NCI-H82 treated with DMSO at 0.1 percent for 48 hours (cell line): ENCODE measurements at regions not wholly inside any gene's neighbourhood (a gene's known extent, or its start where the extent isn't known, plus 50 kb on each side); places are given as distances from the start of the nearest gene placed in this dataset.
A peak's percentile ranks its signal among the peaks of the same experiment; 100 is the strongest.

Experiments used
- DNase-seq: peaks from one replicate; lab custom pipeline; 2025; ENCODE audit not compliant: unreplicated experiment; lab: John Stamatoyannopoulos, UW

- DNase-seq: peak; percentile 4
Observed at GRCh38 chr10:52644373-52645186, 128.0 kb downstream of the MBL2 start.

- DNase-seq: no peak
Observed at GRCh38 chr10:52645187-52645758, 127.3 kb downstream of the MBL2 start.

DNA sequence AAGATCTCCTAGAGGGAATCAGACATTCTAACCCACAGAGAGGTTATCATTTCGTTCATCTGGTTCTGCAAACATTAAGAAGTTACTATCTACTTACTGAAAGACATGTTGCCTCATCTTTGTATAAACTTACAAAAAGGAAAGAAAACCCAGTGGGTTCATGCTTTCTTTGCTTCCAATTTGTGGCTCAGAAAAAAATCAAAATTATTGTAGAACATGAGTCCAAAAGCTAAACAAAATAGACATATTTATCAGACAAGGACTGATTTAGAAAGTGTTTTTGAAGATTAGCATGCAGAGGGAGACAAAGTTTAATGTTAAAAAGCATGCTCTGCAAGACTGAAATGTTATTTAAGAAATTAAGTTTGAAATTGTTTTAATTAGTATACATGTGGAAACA lies 123.1 kb downstream of the MBL2 start:
- DNase-seq: no peak

DNA sequence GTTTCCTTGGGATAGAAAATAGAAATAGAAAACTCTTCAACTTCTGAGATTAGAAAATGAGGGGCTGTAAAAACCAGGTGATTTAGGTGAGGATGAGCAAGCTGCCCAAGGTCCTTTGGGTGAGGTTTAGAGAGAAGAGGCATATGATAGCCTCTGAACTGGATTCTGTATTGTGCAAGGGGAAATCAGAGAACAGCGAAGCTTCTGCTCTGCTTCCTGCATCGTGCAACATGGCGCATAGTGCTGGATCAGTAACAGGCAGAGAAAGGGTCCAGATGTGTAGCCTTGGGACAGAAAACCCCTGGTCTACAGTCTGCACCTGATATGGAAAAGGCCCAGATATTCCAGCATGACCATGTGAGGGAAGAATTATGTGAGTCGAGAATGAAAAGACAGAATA lies 121.7 kb downstream of the MBL2 start:
- no peak for DNase-seq

DNA sequence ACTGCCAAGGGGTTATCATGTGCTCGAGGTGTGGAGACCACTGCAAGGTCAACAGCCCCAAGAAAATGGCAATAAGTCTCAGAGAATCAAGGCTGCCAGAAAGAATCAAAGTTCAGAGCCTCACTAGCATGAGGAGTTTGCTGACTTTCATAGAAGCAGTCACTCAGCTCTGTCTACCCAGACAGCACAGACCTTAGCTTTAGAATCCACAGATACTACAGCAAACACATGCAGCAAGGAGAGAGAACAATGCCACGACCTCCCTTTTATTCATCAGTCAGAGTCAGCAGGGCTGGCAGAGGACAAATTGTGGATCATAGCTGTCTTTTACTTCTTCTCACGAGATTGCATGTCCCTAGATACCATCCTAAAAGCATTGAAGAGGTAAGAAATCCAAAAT lies 121.3 kb downstream of the MBL2 start:
- DNase-seq: no peak

DNA sequence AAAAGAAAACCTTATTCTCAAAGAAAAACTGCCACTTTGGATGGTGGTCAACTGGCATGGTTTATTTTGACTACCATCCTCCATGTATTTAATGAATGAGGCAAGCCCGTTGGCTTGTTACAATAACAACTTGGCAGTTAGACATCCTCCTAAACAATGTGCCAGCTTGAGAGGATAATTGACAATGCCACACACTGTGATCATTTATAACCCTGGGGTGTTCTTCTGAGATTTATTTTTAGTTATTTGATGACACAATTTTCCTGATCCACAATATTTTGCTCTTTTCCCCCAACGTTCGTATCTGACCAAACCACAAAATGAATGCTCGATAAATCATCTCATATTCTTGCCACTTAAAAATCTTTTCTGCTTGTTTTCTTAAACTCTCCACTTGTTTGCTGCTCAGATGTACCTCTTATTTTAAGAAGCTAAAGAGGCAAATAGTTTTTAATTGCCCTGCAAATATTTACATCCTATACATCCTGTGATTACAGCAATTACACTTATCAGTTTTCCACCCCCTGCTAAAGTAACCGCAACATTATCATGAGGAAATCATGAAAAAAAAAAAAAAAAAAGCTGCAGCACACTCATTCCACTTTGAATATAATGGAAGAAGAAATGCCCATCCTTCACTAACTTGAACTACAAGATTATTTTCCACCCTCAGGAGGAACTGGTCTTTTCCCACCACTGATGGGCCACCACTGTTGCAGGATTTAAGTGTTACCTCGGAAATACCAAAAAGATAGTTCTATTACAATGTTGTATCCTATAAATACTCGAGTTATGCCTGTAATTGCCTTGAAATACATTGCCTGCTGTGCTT lies 119.9 kb downstream of the MBL2 start:
- no peak for DNase-seq

- no peak for DNase-seq
Observed at GRCh38 chr10:52653263-52653909, 119.2 kb downstream of the MBL2 start.

DNA sequence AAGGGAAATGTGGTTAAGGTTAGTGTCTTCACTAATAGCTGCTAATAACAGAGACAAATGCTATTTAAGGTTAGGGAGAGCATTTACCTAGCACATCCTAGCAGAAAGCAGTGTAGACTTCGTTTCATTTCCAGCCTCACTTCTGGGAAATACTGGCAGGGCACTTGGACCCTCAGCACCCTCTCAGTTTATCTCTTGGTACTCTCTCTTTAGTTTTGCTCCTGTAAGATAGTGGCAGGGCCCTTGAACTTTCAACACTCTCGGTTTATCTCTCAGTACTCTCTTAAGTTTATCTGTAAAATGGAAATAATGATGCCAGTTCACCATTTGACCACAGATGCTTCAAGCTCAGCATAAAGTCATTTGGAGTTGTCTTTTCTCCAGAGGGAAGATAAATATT lies 118.4 kb downstream of the MBL2 start:
- no peak for DNase-seq

DNA sequence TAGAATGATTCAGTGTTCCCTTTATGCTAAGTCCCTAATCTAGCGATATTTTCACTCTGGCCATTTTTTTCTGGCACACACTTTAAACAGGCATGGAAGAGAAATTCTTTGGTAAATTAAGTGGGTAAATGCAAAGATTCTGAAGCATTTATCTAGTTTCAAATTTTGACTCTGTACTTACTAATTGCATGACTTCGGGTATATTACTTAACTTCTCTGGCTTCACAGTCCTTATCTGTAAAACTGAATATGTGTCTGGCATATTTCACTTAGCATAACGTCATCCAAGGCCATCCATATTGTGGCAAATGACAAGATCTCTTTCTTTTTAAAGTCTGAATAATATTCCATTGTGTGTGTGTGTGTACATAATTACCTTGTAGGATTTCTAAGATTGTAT lies 114.5 kb downstream of the MBL2 start:
- DNase-seq: no peak

DNA sequence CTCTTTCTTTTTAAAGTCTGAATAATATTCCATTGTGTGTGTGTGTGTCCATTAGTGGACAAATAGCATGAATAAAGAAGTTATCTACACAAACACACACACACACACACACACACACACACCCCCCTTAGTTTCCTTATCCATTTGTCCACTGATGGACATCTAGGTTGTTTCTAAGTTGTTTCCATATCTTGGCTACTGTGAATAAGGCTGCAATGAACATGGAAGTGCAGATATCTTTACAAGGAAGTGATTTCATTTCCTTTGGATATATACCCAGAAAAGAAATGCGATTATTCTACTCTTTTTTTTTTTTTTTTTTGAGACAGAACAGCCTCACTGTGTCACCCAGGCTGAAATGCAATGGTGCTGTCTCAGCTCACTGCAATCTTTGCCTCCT lies 113.5 kb downstream of the MBL2 start:
- no peak for DNase-seq

DNA sequence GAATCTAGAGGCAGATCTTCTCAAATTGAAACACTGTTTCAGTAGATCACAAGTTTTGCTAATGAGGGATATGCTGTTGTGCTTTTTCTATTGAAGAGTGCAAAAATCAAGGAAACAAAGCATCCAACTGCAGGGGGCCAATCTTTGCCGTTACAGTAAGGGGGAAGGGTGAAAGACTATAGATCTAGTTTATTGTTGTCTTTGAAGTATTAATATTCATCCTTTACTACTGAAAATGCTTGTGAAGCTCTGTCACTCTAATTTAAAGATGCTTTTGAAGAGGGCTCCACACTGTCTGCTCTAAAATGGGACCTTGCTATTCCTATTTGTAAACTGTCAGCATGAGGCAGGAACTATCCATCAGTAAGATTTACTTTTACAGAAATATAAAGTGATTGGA lies 110.3 kb downstream of the MBL2 start:
- DNase-seq: no peak

DNA sequence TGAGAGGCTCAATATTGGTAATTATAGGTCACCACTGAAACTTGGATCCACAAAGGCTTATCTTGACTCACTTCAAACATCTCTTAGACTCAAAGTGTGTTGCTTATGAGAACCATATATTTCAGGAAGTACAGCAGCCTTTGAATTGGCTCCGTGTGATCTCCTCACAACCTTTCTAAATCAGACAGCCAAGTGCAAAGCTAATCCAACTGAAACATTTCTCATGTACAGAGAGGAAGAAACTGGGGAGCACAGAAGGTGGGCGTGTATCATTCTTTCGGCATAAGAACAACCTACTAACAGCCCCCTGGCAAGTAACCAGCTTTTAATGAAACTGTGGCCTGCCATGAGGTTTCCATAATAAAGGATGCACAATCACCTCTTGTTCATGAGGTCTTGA lies 109.4 kb downstream of the MBL2 start:
- DNase-seq: no peak

DNA sequence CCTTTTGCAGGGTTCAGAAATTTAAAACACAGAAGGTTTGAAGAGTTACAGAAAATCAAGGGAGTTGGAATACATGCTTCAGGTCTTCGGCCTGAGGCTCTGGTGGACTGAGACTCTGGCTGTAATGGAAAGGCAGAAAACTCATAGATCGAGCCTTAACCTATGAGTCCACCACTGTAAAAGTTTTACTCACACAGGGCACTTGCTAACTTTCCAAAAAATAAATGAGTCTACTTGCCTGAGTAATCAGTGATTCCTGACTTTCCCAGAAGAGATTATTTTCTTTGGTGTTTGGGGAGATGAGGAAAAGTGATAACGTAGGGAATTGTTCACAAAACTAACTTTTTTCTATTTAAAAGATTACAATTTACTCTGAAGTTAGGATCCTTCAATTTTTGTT lies 108.0 kb downstream of the MBL2 start:
- no peak for DNase-seq

- no peak for DNase-seq
Observed at GRCh38 chr10:52665821-52666220, 106.8 kb downstream of the MBL2 start.

- DNase-seq: no peak
Observed at GRCh38 chr10:52666931-52667330, 105.7 kb downstream of the MBL2 start.

DNA sequence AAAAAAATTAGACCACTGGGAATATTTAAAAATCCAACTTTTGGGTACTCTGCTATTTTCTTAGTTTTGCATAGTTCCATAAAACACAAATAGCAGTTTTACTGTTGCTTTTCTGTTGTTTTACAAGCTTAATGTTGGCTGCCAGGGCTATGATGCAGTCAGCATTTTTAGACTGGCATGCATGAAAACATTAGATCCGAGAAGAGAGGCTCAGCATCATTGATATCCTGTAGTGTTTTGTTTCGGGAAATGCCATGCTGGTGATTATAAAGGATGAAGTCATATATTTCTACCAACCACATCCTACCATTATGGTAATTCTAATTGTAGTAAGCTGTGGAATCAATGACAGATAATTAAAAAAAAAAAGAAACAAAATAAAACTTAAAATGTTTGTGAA lies 104.6 kb downstream of the MBL2 start:
- DNase-seq: no peak

DNA sequence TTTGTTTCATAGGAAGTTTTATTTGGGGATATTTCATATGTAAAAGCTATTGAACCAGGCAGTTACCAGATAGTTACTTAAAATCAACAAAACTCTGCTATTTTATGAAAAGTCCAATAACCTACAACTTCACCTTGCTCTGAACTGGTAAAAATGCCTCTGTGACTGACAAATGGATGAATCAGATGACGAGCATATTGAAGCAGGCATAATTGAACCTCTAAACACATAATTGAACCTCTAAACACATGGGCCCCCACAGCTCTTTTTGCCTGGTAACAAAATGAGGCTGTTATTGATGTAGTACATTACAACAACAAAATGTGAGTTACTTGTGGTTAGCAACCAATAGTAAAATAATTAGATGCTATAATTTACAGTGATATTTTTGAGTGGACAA lies 99.7 kb downstream of the MBL2 start:
- DNase-seq: no peak

DNA sequence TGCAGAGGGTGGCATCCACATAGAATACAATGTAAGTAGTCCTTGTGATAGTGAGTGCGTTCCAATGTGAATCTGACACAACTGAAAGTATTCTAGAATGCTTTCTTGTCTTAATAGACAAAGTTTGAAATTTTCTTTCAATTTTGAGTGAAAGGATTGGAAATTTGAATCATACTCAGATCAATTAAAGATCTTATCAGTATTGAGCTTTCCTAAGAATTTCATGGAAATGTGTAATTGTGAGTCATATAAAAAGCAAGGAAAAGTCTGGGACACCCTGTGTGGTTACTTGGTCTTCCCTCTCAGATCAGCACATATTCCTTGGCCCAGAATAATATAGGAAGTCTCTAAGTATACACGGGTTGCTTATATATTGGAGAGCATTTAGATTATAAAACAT lies 99.1 kb downstream of the MBL2 start:
- no peak for DNase-seq

GRCh38 chr10:52674474-52674873 lies 98.1 kb downstream of the MBL2 start:
- no peak for DNase-seq

GRCh38 chr10:52677086-52677485 lies 95.5 kb downstream of the MBL2 start:
- DNase-seq: no peak

GRCh38 chr10:52678611-52679010 lies 94.0 kb downstream of the MBL2 start:
- DNase-seq: no peak

DNA sequence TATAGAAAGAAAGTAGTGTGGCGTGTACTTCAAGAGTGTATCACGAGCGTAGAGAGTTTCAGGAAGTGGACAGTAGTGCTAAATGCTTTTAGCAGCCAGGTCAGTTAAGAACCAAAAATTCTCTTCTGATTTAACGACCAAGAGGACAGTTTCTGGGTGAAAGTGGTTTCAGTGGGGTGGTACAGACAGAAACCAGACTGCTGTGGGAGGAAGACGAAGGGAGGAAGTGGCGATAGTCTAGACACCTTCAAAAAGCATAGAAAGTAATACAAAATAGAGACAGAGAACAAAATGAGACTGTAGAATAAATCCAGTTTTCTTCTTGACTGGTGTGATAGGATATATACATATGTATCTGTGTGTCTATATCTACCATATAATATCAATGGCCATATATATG lies 93.5 kb downstream of the MBL2 start:
- DNase-seq: no peak
